Neural progenitor cell (in vitro differentiated cells): ENCODE measurements at regions not wholly inside any gene's neighbourhood (a gene's known extent, or its start where the extent isn't known, plus 50 kb on each side); places are given as distances from the start of the nearest gene placed in this dataset.

Experiments
- DNase-seq: peaks from one replicate; pipeline ENCODE4 v3.0.0-alpha.2; 2016; ENCODE audit warnings: low spot score
- H2AFZ ChIP-seq: fragments of 200-600 bp; sonication (generic); replicated peaks from 2 replicates; pipeline ENCODE4 v1.6.1; 2016; ENCODE audit warnings: antibody characterized with exemption
- H3F3A ChIP-seq: fragments of 200-600 bp; sonication (generic); 2 replicates; pipeline ENCODE4 v1.6.1; 2016; ENCODE audit warnings: antibody characterized with exemption, low read depth
- H3K27ac ChIP-seq: fragments of 200-600 bp; sonication (generic); 2 replicates; pipeline ENCODE4 v1.5.1; 2016; ENCODE audit warnings: mild to moderate bottlenecking
- H3K27me3 ChIP-seq: fragments of 200-600 bp; sonication (generic); 2 replicates; pipeline ENCODE4 v1.6.1; 2016; ENCODE audit warnings: mild to moderate bottlenecking, moderate library complexity
- H3K36me3 ChIP-seq: fragments of 200-600 bp; sonication (generic); 2 replicates; pipeline ENCODE4 v1.5.1; 2016
- H3K4me1 ChIP-seq: fragments of 200-600 bp; sonication (generic); 2 replicates; pipeline ENCODE4 v1.6.1; 2016; ENCODE audit warnings: mixed run types
- H3K4me2 ChIP-seq: fragments of 200-600 bp; sonication (generic); 2 replicates; pipeline ENCODE4 v1.6.1; 2016
- H3K4me3 ChIP-seq: fragments of 200-600 bp; sonication (generic); 2 replicates; pipeline ENCODE4 v1.5.1; 2016
- H3K79me2 ChIP-seq: fragments of 200-600 bp; sonication (generic); 2 replicates; pipeline ENCODE4 v1.6.1; 2016; ENCODE audit warnings: low read depth
- H3K9ac ChIP-seq: fragments of 200-600 bp; sonication (generic); 2 replicates; pipeline ENCODE4 v1.6.1; 2016
- H3K9me3 ChIP-seq: fragments of 200-600 bp; sonication (generic); 2 replicates; pipeline ENCODE4 v1.5.1; 2016; ENCODE audit warnings: low read depth
- H4K20me1 ChIP-seq: fragments of 200-600 bp; sonication (generic); 2 replicates; pipeline ENCODE4 v1.6.1; 2016; ENCODE audit warnings: low read depth
- H3K27ac Mint-ChIP-seq: 3 replicates; pipeline ENCODE4 v1.8.0; 2021; ENCODE audit warnings: mixed read lengths
- H3K27me3 Mint-ChIP-seq: 2 replicates; pipeline ENCODE4 v1.8.0; 2022; ENCODE audit warnings: low read depth, mild to moderate bottlenecking, inconsistent platforms, moderate library complexity, mixed read lengths; ENCODE audit not compliant: insufficient read depth
- H3K36me3 Mint-ChIP-seq: 3 replicates; pipeline ENCODE4 v1.8.0; 2021; ENCODE audit warnings: mixed read lengths
- H3K4me1 Mint-ChIP-seq: 3 replicates; pipeline ENCODE4 v1.8.0; 2021; ENCODE audit warnings: mixed read lengths
- H3K4me3 Mint-ChIP-seq: 3 replicates; pipeline ENCODE4 v1.8.0; 2021; ENCODE audit warnings: mild to moderate bottlenecking, moderate library complexity, mixed read lengths
- H3K9me3 Mint-ChIP-seq: 3 replicates; pipeline ENCODE4 v1.8.0; 2020; ENCODE audit warnings: mixed read lengths
- EZH2 ChIP-seq: fragments of 200-600 bp; sonication (generic); IDR thresholded peaks from 2 replicates; pipeline ENCODE4 v1.6.1; 2017; ENCODE audit warnings: antibody characterized with exemption, mild to moderate bottlenecking, moderate library complexity
- EZH2phosphoT487 ChIP-seq: fragments of 200-600 bp; sonication (generic); IDR thresholded peaks from 2 replicates; pipeline ENCODE4 v1.6.1; 2017; ENCODE audit warnings: antibody characterized with exemption
- TF ChIP-seq, protein P1 (sequence below): fragments of 200-600 bp; sonication (generic); IDR thresholded peaks from 2 replicates; pipeline ENCODE4 v1.5.1; 2017; ENCODE audit warnings: antibody characterized with exemption, mild to moderate bottlenecking

DNA sequence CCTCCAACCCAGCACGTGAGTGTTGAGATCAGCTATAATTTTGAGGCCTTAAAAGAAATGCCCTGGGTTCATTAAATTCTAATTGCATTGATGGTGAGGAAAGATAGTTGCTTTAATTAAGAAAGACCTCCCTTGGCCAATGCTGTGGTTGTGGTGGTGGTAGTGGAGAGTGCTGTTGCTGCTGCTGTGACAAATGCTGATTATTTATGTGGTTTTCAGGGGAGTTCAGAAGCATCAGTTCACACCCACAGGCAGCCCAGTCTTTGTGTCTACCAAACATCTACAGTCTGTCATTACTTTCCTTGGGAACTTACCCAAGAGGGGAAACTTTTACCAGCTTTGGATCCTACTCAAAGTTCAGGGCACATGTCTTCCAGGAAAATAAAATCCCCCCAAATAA lies 178.4 kb upstream of the PARP11 start:
- TF ChIP-seq, protein P1, sequence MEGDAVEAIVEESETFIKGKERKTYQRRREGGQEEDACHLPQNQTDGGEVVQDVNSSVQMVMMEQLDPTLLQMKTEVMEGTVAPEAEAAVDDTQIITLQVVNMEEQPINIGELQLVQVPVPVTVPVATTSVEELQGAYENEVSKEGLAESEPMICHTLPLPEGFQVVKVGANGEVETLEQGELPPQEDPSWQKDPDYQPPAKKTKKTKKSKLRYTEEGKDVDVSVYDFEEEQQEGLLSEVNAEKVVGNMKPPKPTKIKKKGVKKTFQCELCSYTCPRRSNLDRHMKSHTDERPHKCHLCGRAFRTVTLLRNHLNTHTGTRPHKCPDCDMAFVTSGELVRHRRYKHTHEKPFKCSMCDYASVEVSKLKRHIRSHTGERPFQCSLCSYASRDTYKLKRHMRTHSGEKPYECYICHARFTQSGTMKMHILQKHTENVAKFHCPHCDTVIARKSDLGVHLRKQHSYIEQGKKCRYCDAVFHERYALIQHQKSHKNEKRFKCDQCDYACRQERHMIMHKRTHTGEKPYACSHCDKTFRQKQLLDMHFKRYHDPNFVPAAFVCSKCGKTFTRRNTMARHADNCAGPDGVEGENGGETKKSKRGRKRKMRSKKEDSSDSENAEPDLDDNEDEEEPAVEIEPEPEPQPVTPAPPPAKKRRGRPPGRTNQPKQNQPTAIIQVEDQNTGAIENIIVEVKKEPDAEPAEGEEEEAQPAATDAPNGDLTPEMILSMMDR: no peak
- TF ChIP-seq EZH2 (no peak), EZH2phosphoT487 (no peak)
- Histone ChIP-seq H3K27me3 (no peaks in the 10 kb centered on the region), H3K36me3 (no peaks in the 10 kb centered on the region), H3K4me3 (no peak overlapping the region), H4K20me1 (no peaks in the 10 kb centered on the region), H3F3A (peaks cover 3% of the 10 kb centered on the region), H3K4me2 (no peak overlapping the region), H3K79me2 (no peaks in the 10 kb centered on the region), H2AFZ (no peak overlapping the region), H3K9me3 (no peaks in the 10 kb centered on the region), H3K9ac (no peak overlapping the region), H3K4me1 (peaks cover 23% of the 10 kb centered on the region), H3K27ac (no peak overlapping the region)
- DNase-seq: no peak
- Mint-ChIP-seq H3K9me3 (no peaks in the 10 kb centered on the region), H3K36me3 (no peaks in the 10 kb centered on the region), H3K4me1 (peaks cover 26% of the 10 kb centered on the region), H3K4me3 (no peak overlapping the region), H3K27me3 (peaks cover 2% of the 10 kb centered on the region), H3K27ac (no peak overlapping the region)

DNA sequence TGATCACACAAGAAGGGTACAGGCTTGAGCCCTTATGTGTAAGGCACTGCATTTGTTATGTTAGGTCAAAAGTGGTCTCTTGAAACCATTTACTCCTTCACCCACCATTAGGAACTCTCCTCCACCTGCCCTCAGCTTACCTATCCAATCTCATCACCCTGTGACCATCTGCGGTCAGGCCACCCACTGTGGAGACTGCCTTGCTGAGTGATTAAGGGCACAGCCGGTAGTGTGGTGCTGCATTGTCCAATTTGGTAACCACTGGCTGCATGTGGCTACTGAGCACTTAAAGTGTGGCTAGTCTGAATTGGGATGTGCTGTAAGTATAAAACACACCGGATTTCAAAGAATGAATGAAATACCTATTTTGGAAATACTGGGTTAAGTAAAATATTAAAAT lies 177.1 kb upstream of the PARP11 start:
- H4K20me1 ChIP-seq: no peaks in the 10 kb centered on the region
- no peaks in the 10 kb centered on the region for H3K9me3 Mint-ChIP-seq
- DNase-seq: no peak

DNA sequence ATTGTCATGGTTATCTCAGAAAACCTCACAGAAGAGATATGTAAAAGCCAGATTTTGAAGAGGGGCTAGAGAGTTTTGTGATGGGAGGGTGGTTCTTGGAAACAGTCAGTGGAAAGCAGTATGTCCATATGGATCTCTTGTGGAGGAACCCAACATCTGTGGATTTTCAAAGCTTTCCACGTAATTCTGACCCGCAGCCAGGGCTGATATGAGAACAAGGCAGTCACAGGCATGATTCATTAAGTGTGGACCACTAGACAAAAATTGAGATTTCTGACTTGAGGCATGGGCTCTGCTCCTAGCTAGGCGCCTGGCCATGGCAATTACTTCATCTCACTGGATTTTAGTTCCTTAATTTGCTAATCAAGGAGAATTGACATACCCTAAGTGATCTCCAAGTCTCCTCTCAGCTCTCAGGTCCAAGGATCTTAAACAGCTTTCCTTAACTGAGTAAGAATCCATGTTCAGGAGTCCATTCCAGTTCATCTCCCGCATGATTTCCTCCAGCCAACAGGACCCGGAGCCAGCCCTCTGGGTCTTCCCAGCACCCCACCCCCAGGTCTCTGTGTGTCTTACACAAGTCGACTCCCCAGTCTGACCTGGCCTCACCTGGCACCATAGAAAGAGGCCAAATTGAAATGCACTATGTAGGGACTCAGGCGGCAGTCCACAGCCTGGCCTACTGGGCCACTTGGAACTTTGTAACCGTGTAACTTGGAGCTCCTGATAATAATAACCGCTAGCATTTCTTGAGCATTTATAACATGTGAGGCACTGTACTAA lies 176.3 kb upstream of the PARP11 start:
- TF ChIP-seq, protein P1: no peak
- no peak for TF ChIP-seq EZH2phosphoT487
- TF ChIP-seq EZH2: no peak
- DNase-seq: no peak
- Histone ChIP-seq H3K4me2 (no peak overlapping the region), H3K27me3 (no peaks in the 10 kb centered on the region), H4K20me1 (no peaks in the 10 kb centered on the region), H3K4me1 (peaks cover 39% of the 10 kb centered on the region), H2AFZ (no peak overlapping the region), H3K4me3 (no peak overlapping the region), H3K36me3 (no peaks in the 10 kb centered on the region), H3F3A (peaks cover 10% of the 10 kb centered on the region), H3K9me3 (no peaks in the 10 kb centered on the region), H3K9ac (no peak overlapping the region), H3K27ac (no peak overlapping the region), H3K79me2 (no peaks in the 10 kb centered on the region)
- Mint-ChIP-seq H3K36me3 (no peaks in the 10 kb centered on the region), H3K27me3 (peaks cover 2% of the 10 kb centered on the region), H3K27ac (peak overlapping the region; percentile 17), H3K4me1 (peaks cover 46% of the 10 kb centered on the region), H3K9me3 (peaks cover 3% of the 10 kb centered on the region), H3K4me3 (no peak overlapping the region)

More for the DNA sequence above, 177.1 kb upstream of the PARP11 start:
- Mint-ChIP-seq H3K27me3 (peaks cover 2% of the 10 kb centered on the region), H3K36me3 (no peaks in the 10 kb centered on the region), H3K4me1 (peaks cover 39% of the 10 kb centered on the region), H3K4me3 (no peak overlapping the region), H3K27ac (no peak overlapping the region)
- Histone ChIP-seq H3K36me3 (no peaks in the 10 kb centered on the region), H3K4me3 (no peak overlapping the region), H3K79me2 (no peaks in the 10 kb centered on the region), H3K4me1 (peaks cover 34% of the 10 kb centered on the region), H2AFZ (no peak overlapping the region), H3F3A (peaks cover 10% of the 10 kb centered on the region), H3K27ac (no peak overlapping the region), H3K27me3 (no peaks in the 10 kb centered on the region), H3K4me2 (no peak overlapping the region), H3K9me3 (no peaks in the 10 kb centered on the region), H3K9ac (no peak overlapping the region)
- TF ChIP-seq EZH2 (no peak), EZH2phosphoT487 (no peak)
- TF ChIP-seq, protein P1: no peak
